GM12872 (cell line): ENCODE measurements at regions not wholly inside any gene's neighbourhood (a gene's known extent, or its start where the extent isn't known, plus 50 kb on each side); places are given as distances from the start of the nearest gene placed in this dataset.

Source experiments
- TF ChIP-seq, protein P1 (sequence below): IDR thresholded peaks from 3 replicates; pipeline ENCODE4 v1.5.1; 2011; ENCODE audit warnings: low read depth, mild to moderate bottlenecking, low read length, moderate library complexity; ENCODE audit not compliant: insufficient read depth

DNA sequence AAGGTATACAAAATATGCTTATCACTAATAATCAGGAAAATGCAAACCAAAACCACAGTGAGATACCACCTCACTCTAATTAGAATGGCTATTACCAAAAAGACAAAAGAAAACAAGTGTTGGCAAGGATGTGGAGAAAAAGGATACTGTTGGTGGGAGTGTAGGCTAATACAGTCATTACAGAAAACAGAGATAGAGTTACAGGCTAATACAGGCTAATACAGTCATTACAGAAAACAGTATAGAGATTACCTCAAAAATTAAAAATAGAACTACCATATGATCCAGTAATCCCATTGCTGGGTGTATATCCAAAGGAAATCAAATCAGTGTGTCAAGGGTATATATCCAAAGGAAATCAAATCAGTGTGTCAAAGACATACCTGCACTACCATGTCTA, 238.4 kb downstream of the PLPP3 start:
- TF ChIP-seq, protein P1, sequence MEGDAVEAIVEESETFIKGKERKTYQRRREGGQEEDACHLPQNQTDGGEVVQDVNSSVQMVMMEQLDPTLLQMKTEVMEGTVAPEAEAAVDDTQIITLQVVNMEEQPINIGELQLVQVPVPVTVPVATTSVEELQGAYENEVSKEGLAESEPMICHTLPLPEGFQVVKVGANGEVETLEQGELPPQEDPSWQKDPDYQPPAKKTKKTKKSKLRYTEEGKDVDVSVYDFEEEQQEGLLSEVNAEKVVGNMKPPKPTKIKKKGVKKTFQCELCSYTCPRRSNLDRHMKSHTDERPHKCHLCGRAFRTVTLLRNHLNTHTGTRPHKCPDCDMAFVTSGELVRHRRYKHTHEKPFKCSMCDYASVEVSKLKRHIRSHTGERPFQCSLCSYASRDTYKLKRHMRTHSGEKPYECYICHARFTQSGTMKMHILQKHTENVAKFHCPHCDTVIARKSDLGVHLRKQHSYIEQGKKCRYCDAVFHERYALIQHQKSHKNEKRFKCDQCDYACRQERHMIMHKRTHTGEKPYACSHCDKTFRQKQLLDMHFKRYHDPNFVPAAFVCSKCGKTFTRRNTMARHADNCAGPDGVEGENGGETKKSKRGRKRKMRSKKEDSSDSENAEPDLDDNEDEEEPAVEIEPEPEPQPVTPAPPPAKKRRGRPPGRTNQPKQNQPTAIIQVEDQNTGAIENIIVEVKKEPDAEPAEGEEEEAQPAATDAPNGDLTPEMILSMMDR = no peak

DNA sequence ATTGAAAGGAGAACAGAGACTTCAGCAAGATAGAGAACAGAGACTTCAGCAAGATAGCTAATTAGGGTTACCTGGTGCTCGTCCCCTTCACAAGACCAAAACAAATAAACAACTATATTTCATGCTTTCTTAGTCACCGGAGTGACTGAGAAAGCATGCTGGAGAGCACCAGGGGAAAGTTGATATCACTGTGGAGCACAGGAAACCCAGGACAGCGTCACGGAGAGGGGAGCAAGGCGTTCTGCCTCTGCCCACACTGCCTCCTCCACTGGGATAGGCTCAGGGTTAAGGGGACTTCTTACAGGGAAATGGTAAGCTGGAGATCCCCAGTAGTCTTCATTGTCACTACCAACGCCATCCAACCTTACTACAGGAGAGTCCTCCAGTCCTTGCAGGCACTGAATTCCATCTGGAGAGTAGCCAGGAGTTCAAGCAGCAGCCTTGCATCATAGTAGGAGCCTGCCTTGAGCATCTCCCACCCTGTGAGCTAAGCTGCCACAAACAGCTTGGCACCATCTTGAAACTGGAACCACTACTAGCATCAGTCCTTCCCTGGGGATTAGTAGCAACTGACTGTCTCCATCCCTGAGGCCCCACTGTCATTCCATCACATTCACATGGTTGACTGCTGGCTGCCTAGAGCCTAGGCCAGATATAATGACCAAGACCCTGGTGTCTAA, 239.4 kb downstream of the PLPP3 start:
- TF ChIP-seq, protein P1 = no peak

DNA sequence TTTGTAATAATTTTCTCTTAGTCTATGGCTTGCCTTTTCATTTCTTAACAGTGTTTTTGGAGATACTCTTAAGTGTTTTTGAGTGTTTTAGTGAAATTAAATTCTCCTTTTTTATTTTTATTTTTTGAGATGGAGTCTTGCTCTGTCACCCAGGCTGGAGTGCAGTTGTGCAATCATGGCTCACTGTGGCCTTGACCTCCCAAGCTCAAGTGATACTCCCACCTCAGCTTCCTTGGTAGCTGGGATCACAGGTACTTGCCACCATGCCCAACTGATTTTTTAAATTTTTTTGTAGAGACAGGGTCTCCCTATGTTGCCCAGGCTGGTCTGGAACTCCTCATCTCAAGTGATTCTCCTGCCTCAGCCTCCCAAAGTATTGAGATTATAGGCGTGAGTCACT, 240.3 kb downstream of the PLPP3 start:
- TF ChIP-seq, protein P1 = no peak

DNA sequence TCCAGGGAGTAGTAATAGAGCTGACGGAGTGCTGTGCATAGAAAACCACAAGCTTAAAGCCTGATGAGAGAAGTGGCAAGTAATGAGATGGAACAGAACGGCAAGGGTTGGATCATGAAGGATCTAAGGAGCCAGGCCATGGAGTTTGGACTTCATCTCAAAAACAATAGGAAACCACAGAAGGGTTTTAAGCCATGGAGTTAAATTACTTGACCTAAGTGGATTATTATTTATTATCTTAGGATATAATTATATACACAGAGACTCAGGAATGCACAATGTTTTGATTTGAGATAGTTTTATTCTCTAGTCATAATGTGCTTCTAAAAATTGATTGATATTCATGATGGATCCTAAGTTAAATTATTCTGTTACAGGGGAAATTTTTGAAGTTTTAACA, 242.4 kb downstream of the PLPP3 start:
- TF ChIP-seq, protein P1 = no peak

DNA sequence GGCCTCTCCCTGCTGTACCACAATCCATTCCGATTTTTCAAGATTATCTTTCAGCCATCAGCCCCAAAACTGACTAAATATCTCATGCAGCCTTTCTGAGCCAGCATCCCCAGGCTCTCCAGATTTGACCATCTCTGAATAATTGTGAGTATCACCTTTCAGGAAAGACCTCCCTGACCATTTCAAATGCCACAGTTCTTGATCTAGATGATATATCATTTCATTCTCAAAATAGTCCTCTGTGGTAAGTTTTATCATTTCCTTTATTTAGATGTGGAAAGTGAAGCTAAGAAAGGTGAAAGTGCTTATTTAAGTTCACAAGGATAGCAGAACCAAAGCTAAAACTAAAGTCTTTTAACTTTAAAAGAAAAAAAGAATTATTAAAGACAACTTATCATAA, 244.0 kb downstream of the PLPP3 start:
- TF ChIP-seq, protein P1 = no peak

DNA sequence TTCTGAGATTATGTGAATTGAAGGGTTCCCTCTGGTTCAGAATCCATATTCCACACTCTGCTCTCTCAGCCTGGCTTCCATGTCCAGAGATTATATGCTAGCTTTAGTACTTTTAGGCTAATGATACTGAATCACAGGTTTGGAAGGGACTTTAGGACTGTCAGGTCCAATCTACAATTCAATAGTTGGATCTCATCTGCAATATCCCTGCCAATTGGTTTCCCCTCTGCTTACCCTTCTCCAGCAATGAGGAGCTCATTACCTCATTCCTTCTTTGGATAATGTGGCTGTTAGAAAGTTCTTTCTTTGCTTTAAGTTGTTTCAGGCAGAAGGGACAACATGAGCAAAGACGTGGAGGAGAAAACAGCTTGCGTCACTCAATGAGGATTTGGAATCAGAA, 245.3 kb downstream of the PLPP3 start:
- TF ChIP-seq, protein P1 = no peak

DNA sequence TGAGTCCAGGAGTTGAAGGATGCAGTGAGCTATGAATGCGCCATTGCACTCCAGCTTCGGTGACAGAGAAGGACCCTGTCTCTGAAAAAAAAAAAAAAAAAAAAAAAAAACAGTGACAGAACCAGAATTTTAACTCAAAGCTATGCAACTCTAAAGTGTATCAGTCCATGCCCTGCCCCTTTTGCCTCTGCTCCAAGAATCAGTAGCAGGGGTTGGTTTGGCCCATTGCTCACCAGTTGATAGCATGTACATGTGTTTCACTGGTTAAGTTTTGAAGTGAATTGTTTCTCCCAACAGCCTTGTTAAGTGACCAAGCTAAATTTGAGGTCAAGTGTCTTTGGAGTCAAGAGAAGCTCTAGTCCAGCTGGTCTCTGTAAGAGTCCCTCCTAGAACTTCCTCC, 245.9 kb downstream of the PLPP3 start:
- TF ChIP-seq, protein P1 = no peak
